ENCODE measurements at regions not wholly inside any gene's neighbourhood (a gene's known extent, or its start where the extent isn't known, plus 50 kb on each side); places are given as distances from the start of the nearest gene placed in this dataset.

- no peak for TF ChIP-seq SUZ12 (IDR thresholded peaks at IDR 0.05)
- TF ChIP-seq BHLHE40 (IDR thresholded peaks at IDR 0.05; ENCODE audit: borderline replicate concordance): no peak
- TF ChIP-seq HDGF (IDR thresholded peaks at IDR 0.05; ENCODE audit: borderline replicate concordance): no peak
- TF ChIP-seq NFRKB (IDR thresholded peaks at IDR 0.05): no peak
These were observed 110.4 kb upstream of the PLAAT1 start for GRCh38 chr3:193130576-193130975.

All from HEK293T (cell line).